Neural progenitor cell (in vitro differentiated cells): ENCODE measurements at regions not wholly inside any gene's neighbourhood (a gene's known extent, or its start where the extent isn't known, plus 50 kb on each side); places are given as distances from the start of the nearest gene placed in this dataset.

ENCODE experiments used
- DNase-seq: peaks from one replicate; pipeline ENCODE4 v3.0.0-alpha.2; 2016; ENCODE audit warnings: low spot score
- H2AFZ ChIP-seq: fragments of 200-600 bp; sonication (generic); replicated peaks from 2 replicates; pipeline ENCODE4 v1.6.1; 2016; ENCODE audit warnings: antibody characterized with exemption
- H3F3A ChIP-seq: fragments of 200-600 bp; sonication (generic); 2 replicates; pipeline ENCODE4 v1.6.1; 2016; ENCODE audit warnings: antibody characterized with exemption, low read depth
- H3K27ac ChIP-seq: fragments of 200-600 bp; sonication (generic); 2 replicates; pipeline ENCODE4 v1.5.1; 2016; ENCODE audit warnings: mild to moderate bottlenecking
- H3K27me3 ChIP-seq: fragments of 200-600 bp; sonication (generic); 2 replicates; pipeline ENCODE4 v1.6.1; 2016; ENCODE audit warnings: mild to moderate bottlenecking, moderate library complexity
- H3K36me3 ChIP-seq: fragments of 200-600 bp; sonication (generic); 2 replicates; pipeline ENCODE4 v1.5.1; 2016
- H3K4me1 ChIP-seq: fragments of 200-600 bp; sonication (generic); 2 replicates; pipeline ENCODE4 v1.6.1; 2016; ENCODE audit warnings: mixed run types
- H3K4me2 ChIP-seq: fragments of 200-600 bp; sonication (generic); 2 replicates; pipeline ENCODE4 v1.6.1; 2016
- H3K4me3 ChIP-seq: fragments of 200-600 bp; sonication (generic); 2 replicates; pipeline ENCODE4 v1.5.1; 2016
- H3K79me2 ChIP-seq: fragments of 200-600 bp; sonication (generic); 2 replicates; pipeline ENCODE4 v1.6.1; 2016; ENCODE audit warnings: low read depth
- H3K9ac ChIP-seq: fragments of 200-600 bp; sonication (generic); 2 replicates; pipeline ENCODE4 v1.6.1; 2016
- H3K9me3 ChIP-seq: fragments of 200-600 bp; sonication (generic); 2 replicates; pipeline ENCODE4 v1.5.1; 2016; ENCODE audit warnings: low read depth
- H4K20me1 ChIP-seq: fragments of 200-600 bp; sonication (generic); 2 replicates; pipeline ENCODE4 v1.6.1; 2016; ENCODE audit warnings: low read depth
- H3K27ac Mint-ChIP-seq: 3 replicates; pipeline ENCODE4 v1.8.0; 2021; ENCODE audit warnings: mixed read lengths
- H3K27me3 Mint-ChIP-seq: 2 replicates; pipeline ENCODE4 v1.8.0; 2022; ENCODE audit warnings: low read depth, mild to moderate bottlenecking, inconsistent platforms, moderate library complexity, mixed read lengths; ENCODE audit not compliant: insufficient read depth
- H3K36me3 Mint-ChIP-seq: 3 replicates; pipeline ENCODE4 v1.8.0; 2021; ENCODE audit warnings: mixed read lengths
- H3K4me1 Mint-ChIP-seq: 3 replicates; pipeline ENCODE4 v1.8.0; 2021; ENCODE audit warnings: mixed read lengths
- H3K4me3 Mint-ChIP-seq: 3 replicates; pipeline ENCODE4 v1.8.0; 2021; ENCODE audit warnings: mild to moderate bottlenecking, moderate library complexity, mixed read lengths
- H3K9me3 Mint-ChIP-seq: 3 replicates; pipeline ENCODE4 v1.8.0; 2020; ENCODE audit warnings: mixed read lengths
- CTCF ChIP-seq: fragments of 200-600 bp; sonication (generic); IDR thresholded peaks from 2 replicates; pipeline ENCODE4 v1.5.1; 2017; ENCODE audit warnings: antibody characterized with exemption, mild to moderate bottlenecking
- EZH2 ChIP-seq: fragments of 200-600 bp; sonication (generic); IDR thresholded peaks from 2 replicates; pipeline ENCODE4 v1.6.1; 2017; ENCODE audit warnings: antibody characterized with exemption, mild to moderate bottlenecking, moderate library complexity
- EZH2phosphoT487 ChIP-seq: fragments of 200-600 bp; sonication (generic); IDR thresholded peaks from 2 replicates; pipeline ENCODE4 v1.6.1; 2017; ENCODE audit warnings: antibody characterized with exemption

GRCh38 chr14:35222872-35223466 is 69.2 kb upstream of the PSMA6 start:
- H3K27ac Mint-ChIP-seq: no peak overlapping the region
- H4K20me1 ChIP-seq: no peaks in the 10 kb centered on the region
- no peak overlapping the region for H3K4me3 ChIP-seq
- no peaks in the 10 kb centered on the region for H3F3A ChIP-seq
- no peak overlapping the region for H3K27ac ChIP-seq
- H3K36me3 ChIP-seq: no peaks in the 10 kb centered on the region
- no peaks in the 10 kb centered on the region for H3K9me3 Mint-ChIP-seq
- H3K4me3 Mint-ChIP-seq: no peak overlapping the region
- peaks cover 2% of the 10 kb centered on the region for H3K36me3 Mint-ChIP-seq
- H3K4me1 Mint-ChIP-seq: no peaks in the 10 kb centered on the region
- no peak for DNase-seq
- H3K9ac ChIP-seq: no peak overlapping the region
- H3K79me2 ChIP-seq: no peaks in the 10 kb centered on the region
- no peaks in the 10 kb centered on the region for H3K27me3 Mint-ChIP-seq
- no peaks in the 10 kb centered on the region for H3K4me1 ChIP-seq
- H3K27me3 ChIP-seq: no peaks in the 10 kb centered on the region
- H2AFZ ChIP-seq: no peak overlapping the region
- no peaks in the 10 kb centered on the region for H3K9me3 ChIP-seq
- no peak overlapping the region for H3K4me2 ChIP-seq
- TF ChIP-seq CTCF: no peak
- TF ChIP-seq EZH2phosphoT487: no peak
- no peak for TF ChIP-seq EZH2

DNA sequence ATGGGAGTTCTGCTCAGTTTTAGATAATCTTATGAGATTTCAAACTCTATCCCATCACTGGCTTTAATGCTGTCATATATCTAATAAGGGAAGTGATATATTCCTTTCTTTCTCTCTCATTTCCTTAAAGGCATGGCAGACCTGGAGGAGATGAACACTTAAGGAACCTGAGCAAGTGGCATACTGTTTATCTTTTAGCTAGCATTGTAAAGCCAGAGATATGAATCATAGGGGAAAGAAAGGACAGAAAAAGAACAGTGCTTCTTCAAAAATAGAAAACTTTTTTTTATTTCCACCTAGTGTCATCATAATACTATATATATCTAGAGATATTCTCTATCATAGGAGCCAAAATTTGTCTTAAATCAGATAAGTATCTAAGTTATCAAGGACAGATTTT is 68.3 kb upstream of the PSMA6 start:
- Histone ChIP-seq H3K27me3 (no peaks in the 10 kb centered on the region), H3K27ac (no peak overlapping the region), H3F3A (no peaks in the 10 kb centered on the region), H3K9ac (no peak overlapping the region), H3K9me3 (no peaks in the 10 kb centered on the region), H2AFZ (no peak overlapping the region), H3K4me1 (no peaks in the 10 kb centered on the region), H4K20me1 (no peaks in the 10 kb centered on the region), H3K4me3 (no peak overlapping the region), H3K36me3 (no peaks in the 10 kb centered on the region), H3K79me2 (no peaks in the 10 kb centered on the region), H3K4me2 (no peak overlapping the region)
- Mint-ChIP-seq H3K4me3 (no peak overlapping the region), H3K9me3 (no peaks in the 10 kb centered on the region), H3K36me3 (peaks cover 2% of the 10 kb centered on the region), H3K27me3 (no peaks in the 10 kb centered on the region), H3K27ac (no peak overlapping the region), H3K4me1 (no peaks in the 10 kb centered on the region)
- DNase-seq: no peak
- TF ChIP-seq CTCF (no peak), EZH2phosphoT487 (no peak), EZH2 (no peak)

- H3K27me3 Mint-ChIP-seq: no peaks in the 10 kb centered on the region
- no peak for DNase-seq
Observed at GRCh38 chr14:35224615-35225014, 67.6 kb upstream of the PSMA6 start.

GRCh38 chr14:35229084-35229791 is 62.9 kb upstream of the PSMA6 start:
- H3F3A ChIP-seq: no peaks in the 10 kb centered on the region
- no peaks in the 10 kb centered on the region for H3K36me3 ChIP-seq
- H3K4me3 ChIP-seq: no peak overlapping the region
- H3K9ac ChIP-seq: no peak overlapping the region
- no peaks in the 10 kb centered on the region for H3K27me3 Mint-ChIP-seq
- H4K20me1 ChIP-seq: no peaks in the 10 kb centered on the region
- H3K27ac Mint-ChIP-seq: no peak overlapping the region
- H3K4me3 Mint-ChIP-seq: no peak overlapping the region
- no peaks in the 10 kb centered on the region for H3K4me1 ChIP-seq
- no peak overlapping the region for H3K4me2 ChIP-seq
- peaks cover 2% of the 10 kb centered on the region for H3K36me3 Mint-ChIP-seq
- H3K27me3 ChIP-seq: no peaks in the 10 kb centered on the region
- H3K79me2 ChIP-seq: no peaks in the 10 kb centered on the region
- no peaks in the 10 kb centered on the region for H3K9me3 Mint-ChIP-seq
- H3K27ac ChIP-seq: no peak overlapping the region
- no peaks in the 10 kb centered on the region for H3K9me3 ChIP-seq
- peaks cover 3% of the 10 kb centered on the region for H3K4me1 Mint-ChIP-seq
- TF ChIP-seq CTCF (peak; percentile 49), EZH2phosphoT487 (no peak)
- no peak for DNase-seq
- no peak overlapping the region for H2AFZ ChIP-seq

More at GRCh38 chr14:35224615-35225014, 67.6 kb upstream of the PSMA6 start:
- Histone ChIP-seq H3K79me2 (no peaks in the 10 kb centered on the region), H3K4me3 (no peak overlapping the region), H3K27me3 (no peaks in the 10 kb centered on the region), H3K9me3 (no peaks in the 10 kb centered on the region), H3K9ac (no peak overlapping the region), H3K4me1 (no peaks in the 10 kb centered on the region), H3F3A (no peaks in the 10 kb centered on the region), H4K20me1 (no peaks in the 10 kb centered on the region), H3K36me3 (no peaks in the 10 kb centered on the region), H2AFZ (no peak overlapping the region), H3K4me2 (no peak overlapping the region), H3K27ac (no peak overlapping the region)
- Mint-ChIP-seq H3K4me3 (no peak overlapping the region), H3K27ac (no peak overlapping the region), H3K36me3 (peaks cover 2% of the 10 kb centered on the region), H3K9me3 (no peaks in the 10 kb centered on the region), H3K4me1 (no peaks in the 10 kb centered on the region)
- no peak for TF ChIP-seq EZH2
